GM18909 (cell line): ENCODE measurements at regions not wholly inside any gene's neighbourhood (a gene's known extent, or its start where the extent isn't known, plus 50 kb on each side); places are given as distances from the start of the nearest gene placed in this dataset.
A peak's percentile ranks its signal among the peaks of the same experiment; 100 is the strongest.

ENCODE experiments used
- ATAC-seq: cut with Tn5 transposase; IDR thresholded peaks from one replicate; pipeline ENCODE4 v1.9.1; 2021; ENCODE audit warnings: mild to moderate bottlenecking; ENCODE audit not compliant: unreplicated experiment, poor library complexity

GRCh38 chr5:125381290-125381689 lies 634.9 kb upstream of the ZNF608 start:
- no peak for ATAC-seq

GRCh38 chr5:125384071-125384470 lies 637.6 kb upstream of the ZNF608 start:
- ATAC-seq = no peak

GRCh38 chr5:125390326-125390725 lies 643.9 kb upstream of the ZNF608 start:
- no peak for ATAC-seq

GRCh38 chr5:125393221-125393815 lies 646.9 kb upstream of the ZNF608 start:
- ATAC-seq = no peak

- no peak for ATAC-seq
Measured at GRCh38 chr5:125394661-125395280, 648.3 kb upstream of the ZNF608 start.

- no peak for ATAC-seq
Measured at GRCh38 chr5:125396462-125396861, 650.0 kb upstream of the ZNF608 start.

- ATAC-seq = no peak
Measured at GRCh38 chr5:125398466-125398865, 652.0 kb upstream of the ZNF608 start.

- ATAC-seq = no peak
Measured at GRCh38 chr5:125399885-125400284, 653.4 kb upstream of the ZNF608 start.

- ATAC-seq = no peak
Measured at GRCh38 chr5:125401724-125402622, 655.5 kb upstream of the ZNF608 start.

- ATAC-seq = no peak
Measured at GRCh38 chr5:125402787-125403186, 656.3 kb upstream of the ZNF608 start.

GRCh38 chr5:125404056-125404455 lies 657.6 kb upstream of the ZNF608 start:
- no peak for ATAC-seq

GRCh38 chr5:125408448-125409233 lies 662.2 kb upstream of the ZNF608 start:
- ATAC-seq = peak; percentile 50

GRCh38 chr5:125409234-125409860 lies 662.9 kb upstream of the ZNF608 start:
- no peak for ATAC-seq

GRCh38 chr5:125409861-125410536 lies 663.6 kb upstream of the ZNF608 start:
- no peak for ATAC-seq

- no peak for ATAC-seq
Measured at GRCh38 chr5:125410537-125411070, 664.2 kb upstream of the ZNF608 start.

GRCh38 chr5:125411071-125411743 lies 664.8 kb upstream of the ZNF608 start:
- ATAC-seq = peak; percentile 60

GRCh38 chr5:125411744-125412560 lies 665.5 kb upstream of the ZNF608 start:
- ATAC-seq = peak; percentile 56
